ENCODE measurements at regions not wholly inside any gene's neighbourhood (a gene's known extent, or its start where the extent isn't known, plus 50 kb on each side); places are given as distances from the start of the nearest gene placed in this dataset.

DNA sequence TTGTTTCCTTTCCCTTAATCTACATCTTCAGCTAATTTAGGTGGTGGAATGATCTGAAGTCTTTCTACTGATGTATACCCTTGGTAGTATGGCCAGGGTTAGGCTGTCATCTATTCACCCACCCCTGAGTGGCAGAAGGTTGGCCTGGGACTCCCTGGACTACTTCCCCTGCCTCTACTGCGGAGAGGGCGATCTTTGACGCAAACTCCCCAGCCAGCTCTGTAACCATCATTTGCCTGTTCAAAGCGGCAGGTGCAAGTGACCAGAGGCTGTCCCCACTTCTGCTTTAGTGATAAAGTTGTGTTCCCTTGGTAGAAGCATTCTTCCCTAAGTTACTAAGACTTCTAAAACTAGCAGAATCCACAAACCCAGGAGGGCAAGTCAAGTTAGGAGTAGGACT lies 70.8 kb upstream of the UNC5B start:
- ATAC-seq (ENCODE audit: poor library complexity): no peak
- DNase-seq: no peak
- intact Hi-C loops (cut with DNase I): no loop called here

DNA sequence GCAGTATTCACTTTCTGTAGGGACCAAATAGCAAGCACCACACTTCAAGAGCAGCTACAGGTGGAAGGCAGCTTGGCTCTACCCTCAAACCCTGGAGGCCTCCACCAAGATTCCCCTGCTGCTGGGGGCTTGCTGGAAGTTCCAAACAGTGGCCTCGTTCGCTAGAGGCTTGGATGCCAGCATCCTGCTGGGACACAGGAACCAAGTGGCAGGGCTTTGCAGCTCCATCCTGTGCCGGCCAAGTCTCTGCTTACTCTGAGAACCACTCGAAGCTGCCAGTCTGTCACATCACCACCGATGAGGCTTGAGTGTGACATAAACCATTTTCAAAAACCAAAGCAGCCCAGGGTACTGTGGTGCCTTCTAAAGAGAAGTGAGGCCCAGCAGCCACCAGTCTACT lies 69.2 kb upstream of the UNC5B start:
- ATAC-seq (ENCODE audit: poor library complexity) (peak; percentile 87), DNase-seq (peak; percentile 64)
- intact Hi-C loops (cut with DNase I): no loop called here

GRCh38 chr10:71143610-71144009 lies 68.8 kb upstream of the UNC5B start:
- peak; percentile 36 for ATAC-seq (ENCODE audit: poor library complexity)
- intact Hi-C loops (cut with DNase I): no loop called here

DNA sequence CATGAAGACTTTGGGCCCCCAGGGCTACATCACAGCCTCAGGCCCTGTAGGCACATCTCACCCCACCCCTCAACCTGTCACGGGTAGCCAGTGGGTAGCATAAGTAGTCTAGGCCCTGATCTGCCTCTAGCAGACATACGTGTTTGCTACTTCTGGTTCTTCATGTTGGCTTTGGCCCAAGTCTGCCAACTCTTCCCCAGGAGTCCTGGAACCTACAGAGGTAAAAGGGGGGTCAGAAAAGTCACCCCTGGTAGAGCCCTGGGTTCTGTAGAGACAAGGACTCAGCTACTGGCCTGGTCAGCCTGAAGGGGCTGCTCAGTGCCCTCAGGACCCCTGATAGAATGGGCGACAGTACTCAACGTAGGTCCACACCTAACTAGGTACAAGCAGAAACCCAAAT lies 67.5 kb upstream of the UNC5B start:
- intact Hi-C loops (cut with DNase I): no loop called here
- DNase-seq (no peak), ATAC-seq (ENCODE audit: poor library complexity) (no peak)

More at GRCh38 chr10:71143610-71144009, 68.8 kb upstream of the UNC5B start:
- no peak for DNase-seq

DNA sequence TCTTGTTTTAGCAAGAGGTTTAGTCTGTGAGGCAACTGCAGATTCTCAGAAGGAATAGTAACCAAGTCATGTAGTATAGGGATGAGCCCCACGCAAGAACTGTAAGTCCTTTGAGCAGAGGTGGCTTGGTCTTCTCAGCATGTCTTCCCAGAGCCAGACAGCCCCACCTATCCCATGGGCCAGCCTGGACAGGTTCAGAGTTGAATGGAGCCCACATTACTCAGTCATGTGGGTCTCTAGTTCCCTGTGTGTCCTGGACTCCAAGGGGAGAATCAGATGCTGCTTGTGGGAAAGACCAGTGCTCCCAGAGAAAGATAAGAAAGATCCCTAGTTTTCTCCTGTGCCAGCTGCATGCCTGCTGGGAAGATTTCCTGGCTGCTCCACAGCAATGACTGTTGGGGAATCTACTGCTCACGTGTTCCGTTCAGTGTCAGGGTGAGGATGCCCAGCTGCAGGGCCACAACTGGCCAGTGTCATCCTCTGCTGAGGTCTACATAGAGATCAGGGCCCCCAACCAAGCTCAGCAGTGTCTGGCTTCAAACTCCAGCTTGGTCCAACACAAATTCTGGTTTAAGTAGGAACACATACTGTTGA lies 66.9 kb upstream of the UNC5B start:
- intact Hi-C loops (cut with DNase I): no loop called here
- DNase-seq (no peak), ATAC-seq (ENCODE audit: poor library complexity) (no peak)

- ATAC-seq (ENCODE audit: poor library complexity): no peak
- DNase-seq: no peak
- intact Hi-C loops (cut with DNase I): no loop called here
Measured at GRCh38 chr10:71150796-71151195, 61.6 kb upstream of the UNC5B start.

DNA sequence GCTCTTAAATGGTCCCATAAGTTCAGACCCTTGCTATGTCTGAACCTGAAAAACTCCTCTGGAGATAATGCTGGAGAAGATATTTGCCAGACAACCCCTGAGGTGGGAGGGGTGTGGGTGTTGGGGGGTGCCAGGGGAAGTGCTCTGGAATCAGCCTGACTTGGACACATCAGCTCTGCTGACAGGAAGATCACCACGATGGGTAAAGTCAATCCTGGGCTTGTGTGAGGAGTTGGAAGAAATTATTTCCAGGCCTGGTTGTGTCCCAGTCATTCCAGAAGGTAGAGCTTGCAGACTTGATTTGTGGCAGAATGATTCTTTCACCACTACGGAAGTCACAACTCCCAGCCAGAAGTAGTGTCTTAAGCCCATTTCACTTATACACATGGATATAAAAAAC lies 60.3 kb upstream of the UNC5B start:
- ATAC-seq (ENCODE audit: poor library complexity) (no peak), DNase-seq (no peak)
- intact Hi-C loops (cut with DNase I): no loop called here

DNA sequence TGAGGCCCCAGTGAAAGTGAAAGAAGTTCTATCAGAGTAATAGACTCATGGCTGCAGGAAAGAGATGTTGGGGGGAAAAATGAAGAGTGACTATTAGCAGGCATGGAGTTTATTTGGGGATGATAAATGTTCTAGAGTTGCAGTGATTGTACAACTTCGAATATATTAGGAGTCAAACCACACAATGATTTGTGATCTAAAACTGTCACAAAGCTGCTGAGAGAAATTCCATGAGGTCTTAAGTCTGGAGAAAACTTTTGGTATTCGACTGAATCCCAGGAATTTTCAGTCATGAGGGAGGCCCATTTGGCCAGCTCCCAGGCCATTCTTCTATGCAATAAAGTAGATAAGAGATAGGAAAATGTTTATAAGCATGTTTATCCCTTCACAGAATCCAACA lies 55.9 kb upstream of the UNC5B start:
- ATAC-seq (ENCODE audit: poor library complexity) (no peak), DNase-seq (no peak)
- intact Hi-C loops (cut with DNase I): no loop called here

DNA sequence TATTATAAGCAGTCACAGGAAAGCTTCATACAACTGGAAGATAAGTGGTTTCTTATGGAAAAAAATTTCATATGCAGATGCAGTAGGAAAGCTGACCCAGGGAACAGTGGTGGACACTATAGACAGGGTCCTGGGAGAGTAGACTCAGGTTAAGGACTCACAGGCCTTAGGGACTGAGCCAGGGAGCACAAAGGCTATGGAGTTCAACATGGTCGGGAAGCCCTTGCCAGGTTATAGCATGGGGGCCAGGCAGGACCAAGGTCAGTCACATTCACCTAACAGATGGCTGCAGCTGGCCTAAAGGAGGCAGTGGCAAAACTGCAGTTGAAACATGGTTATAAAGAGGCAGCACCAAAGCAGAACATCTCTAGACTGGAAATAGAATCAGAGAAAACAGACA lies 54.9 kb upstream of the UNC5B start:
- ATAC-seq (ENCODE audit: poor library complexity) (no peak), DNase-seq (no peak)
- intact Hi-C loops (cut with DNase I): no loop called here

DNA sequence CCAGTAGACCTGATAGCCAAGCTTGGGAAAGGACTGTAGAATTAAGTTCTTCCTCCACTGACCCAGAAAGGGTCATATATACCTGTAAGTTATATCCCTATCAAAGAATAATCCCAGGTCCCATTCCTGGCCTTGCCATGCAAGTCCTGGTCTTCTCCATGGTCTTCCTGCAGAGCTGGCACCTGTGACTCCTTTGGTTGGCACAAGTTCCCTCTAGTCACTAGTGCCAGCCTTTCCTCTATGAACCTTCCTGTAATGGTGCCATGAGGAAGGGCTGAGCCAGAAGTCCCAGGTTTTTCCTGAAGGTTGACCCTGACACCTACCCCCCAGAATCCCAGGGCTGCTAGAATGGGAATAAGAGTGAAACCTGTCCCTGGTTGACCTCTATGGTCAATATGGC lies 54.1 kb upstream of the UNC5B start:
- intact Hi-C loops (cut with DNase I): no loop called here
- DNase-seq (no peak), ATAC-seq (ENCODE audit: poor library complexity) (no peak)

- intact Hi-C loops (cut with DNase I): no loop called here
- ATAC-seq (ENCODE audit: poor library complexity) (peak; percentile 41), DNase-seq (no peak)
Measured at GRCh38 chr10:71158902-71159301, 53.5 kb upstream of the UNC5B start.

DNA sequence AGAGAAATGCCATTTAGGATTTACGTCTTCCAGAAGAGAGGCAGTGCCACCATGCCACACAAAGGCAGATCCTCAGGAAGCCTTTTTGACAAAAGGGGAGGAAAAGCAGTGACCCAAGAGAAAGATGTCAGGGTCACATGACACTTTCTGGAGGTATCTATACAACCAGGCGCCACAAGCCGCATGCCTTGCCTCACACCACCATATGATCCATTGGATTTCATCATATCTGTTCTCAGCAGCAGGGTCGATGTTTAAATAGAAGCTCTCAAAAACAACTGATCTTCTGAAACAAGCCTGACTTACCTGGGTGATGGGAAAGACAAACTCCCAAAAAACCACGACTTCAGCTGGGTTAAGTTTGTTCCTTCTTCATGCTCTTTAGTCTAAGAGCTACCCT lies 52.5 kb upstream of the UNC5B start:
- ATAC-seq (ENCODE audit: poor library complexity): no peak
- intact Hi-C loops (cut with DNase I): no loop called here
- DNase-seq: no peak

GRCh38 chr10:71161425-71161824 lies 50.9 kb upstream of the UNC5B start:
- DNase-seq (no peak), ATAC-seq (ENCODE audit: poor library complexity) (no peak)
- intact Hi-C loops (cut with DNase I): no loop called here

All from Right ventricle myocardium superior (tissue), 1 donor.